Tibial nerve (tissue), 3 donors: ENCODE measurements at regions not wholly inside any gene's neighbourhood (a gene's known extent, or its start where the extent isn't known, plus 50 kb on each side); places are given as distances from the start of the nearest gene placed in this dataset.

Source experiments
- POLR2A ChIP-seq, 2 donors: fragments of 450-650 bp; IDR thresholded peaks; one replicate each; pipeline ENCODE4 v1.6.1; 2017; ENCODE audit warnings: antibody characterized with exemption in 2 of 2, mild to moderate bottlenecking in 2 of 2, moderate library complexity in 2 of 2
- TF ChIP-seq, protein P1 (sequence below), 5 experiments: fragments of 200-600 bp in 3 of 5; fragments of 450-650 bp in 2 of 5; sonication (generic) in 3 of 5; IDR thresholded peaks; one replicate each; pipeline ENCODE4 v1.5.1; 2016 to 2019; ENCODE audit warnings: antibody characterized with exemption in 5 of 5, mild to moderate bottlenecking in 3 of 5, moderate library complexity in 2 of 5

DNA sequence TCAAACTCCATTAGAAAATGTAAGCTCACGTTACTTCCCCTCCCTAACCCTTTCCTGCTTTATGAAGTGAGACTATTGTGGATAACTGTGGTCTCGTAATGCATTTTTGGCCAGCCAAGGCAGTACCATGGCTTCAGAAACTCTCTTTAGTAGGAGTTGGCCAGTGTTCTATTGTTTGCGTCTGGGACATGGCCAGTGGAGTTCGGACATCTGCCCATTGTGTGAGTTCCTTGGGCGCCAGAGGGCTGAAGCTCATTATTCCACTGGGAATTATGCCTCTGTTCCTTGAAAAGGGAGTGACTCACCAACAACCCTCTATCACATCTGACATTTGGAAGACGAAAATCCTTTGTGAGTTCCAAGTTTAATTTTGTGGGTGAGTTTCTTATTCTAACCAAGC, 319.5 kb upstream of the SOX9 start:
- TF ChIP-seq POLR2A (IDR thresholded peaks at IDR 0.05) = no peak
- TF ChIP-seq, protein P1, sequence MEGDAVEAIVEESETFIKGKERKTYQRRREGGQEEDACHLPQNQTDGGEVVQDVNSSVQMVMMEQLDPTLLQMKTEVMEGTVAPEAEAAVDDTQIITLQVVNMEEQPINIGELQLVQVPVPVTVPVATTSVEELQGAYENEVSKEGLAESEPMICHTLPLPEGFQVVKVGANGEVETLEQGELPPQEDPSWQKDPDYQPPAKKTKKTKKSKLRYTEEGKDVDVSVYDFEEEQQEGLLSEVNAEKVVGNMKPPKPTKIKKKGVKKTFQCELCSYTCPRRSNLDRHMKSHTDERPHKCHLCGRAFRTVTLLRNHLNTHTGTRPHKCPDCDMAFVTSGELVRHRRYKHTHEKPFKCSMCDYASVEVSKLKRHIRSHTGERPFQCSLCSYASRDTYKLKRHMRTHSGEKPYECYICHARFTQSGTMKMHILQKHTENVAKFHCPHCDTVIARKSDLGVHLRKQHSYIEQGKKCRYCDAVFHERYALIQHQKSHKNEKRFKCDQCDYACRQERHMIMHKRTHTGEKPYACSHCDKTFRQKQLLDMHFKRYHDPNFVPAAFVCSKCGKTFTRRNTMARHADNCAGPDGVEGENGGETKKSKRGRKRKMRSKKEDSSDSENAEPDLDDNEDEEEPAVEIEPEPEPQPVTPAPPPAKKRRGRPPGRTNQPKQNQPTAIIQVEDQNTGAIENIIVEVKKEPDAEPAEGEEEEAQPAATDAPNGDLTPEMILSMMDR (IDR thresholded peaks at IDR 0.05) = no peak
